ENCODE measurements at regions not wholly inside any gene's neighbourhood (a gene's known extent, or its start where the extent isn't known, plus 50 kb on each side); places are given as distances from the start of the nearest gene placed in this dataset.

GRCh38 chrX:116863029-116863428, 400.3 kb upstream of the CT83 start:
- Histone ChIP-seq H3K79me2 (ENCODE audit: low read depth) (no peaks in the 10 kb centered on the region), H3K4me3 (no peak overlapping the region), H4K20me1 (ENCODE audit: insufficient read depth) (no peaks in the 10 kb centered on the region), H3K27ac (no peak overlapping the region), H3K27me3 (ENCODE audit: insufficient read depth, low read depth) (no peaks in the 10 kb centered on the region), H3K36me3 (ENCODE audit: low read depth) (no peaks in the 10 kb centered on the region), H3K9me3 (ENCODE audit: insufficient read depth, low read depth) (no peaks in the 10 kb centered on the region), H2AFZ (0 out of 2 replicates have a peak overlapping the region, but pooled peaks have one; percentile 34), H3F3A (ENCODE audit: insufficient read depth, low read depth) (no peaks in the 10 kb centered on the region), H3K4me1 (replicated peaks; ENCODE audit: insufficient read depth) (no peaks in the 10 kb centered on the region), H3K9me2 (ENCODE audit: insufficient read depth) (peaks cover 4% of the 10 kb centered on the region; the same call in 1 of the 2 replicates), H3K4me2 (no peak overlapping the region)
- DNase-seq = no peak
- intact Hi-C loops (cut with micrococcal nuclease; ENCODE audit: unreplicated experiment) = no loop called here
- CTCF ChIA-PET = interaction anchor here (0.5 kb wide), 1 partner anchor 888 kb away, joined by 5 read pairs; no protein-coding TSS in a partner anchor
- POLR2A ChIA-PET (ENCODE audit: unreplicated experiment) = no interaction called here
- no TSS peak for BruUV-seq (replicated peaks)
- TF ChIP-seq CTCF (conservative IDR thresholded peaks at IDR 0.05) (no peak), EZH2 (IDR thresholded peaks at IDR 0.05; ENCODE audit: low read depth) (no peak)

GRCh38 chrX:116862340-116862739, 399.6 kb upstream of the CT83 start:
- Histone ChIP-seq H2AFZ (no peak overlapping the region), H3K4me2 (no peak overlapping the region), H4K20me1 (ENCODE audit: insufficient read depth) (no peaks in the 10 kb centered on the region), H3K4me1 (replicated peaks; ENCODE audit: insufficient read depth) (no peaks in the 10 kb centered on the region), H3K9me2 (ENCODE audit: insufficient read depth) (no peaks in the 10 kb centered on the region), H3K36me3 (ENCODE audit: low read depth) (no peaks in the 10 kb centered on the region), H3K27me3 (ENCODE audit: insufficient read depth, low read depth) (no peaks in the 10 kb centered on the region), H3K4me3 (no peak overlapping the region), H3K27ac (no peak overlapping the region), H3K9me3 (ENCODE audit: insufficient read depth, low read depth) (no peaks in the 10 kb centered on the region), H3F3A (ENCODE audit: insufficient read depth, low read depth) (no peaks in the 10 kb centered on the region), H3K79me2 (ENCODE audit: low read depth) (no peaks in the 10 kb centered on the region)
- ChIA-PET CTCF (no interaction called here), POLR2A (ENCODE audit: unreplicated experiment) (interaction anchor here (0.7 kb wide), 1 partner anchor 11 kb away, joined by 4 read pairs; no protein-coding TSS in a partner anchor)
- intact Hi-C loops (cut with micrococcal nuclease; ENCODE audit: unreplicated experiment) = no loop called here
- no TSS peak for BruUV-seq (replicated peaks)
- DNase-seq = no peak
- no peak for TF ChIP-seq EZH2 (IDR thresholded peaks at IDR 0.05; ENCODE audit: low read depth)
- no peak for TF ChIP-seq CTCF (conservative IDR thresholded peaks at IDR 0.05)

- H3K9me2 ChIP-seq (ENCODE audit: insufficient read depth) = no peaks in the 10 kb centered on the region
- no peak for TF ChIP-seq CTCF (conservative IDR thresholded peaks at IDR 0.05)
- no peak for TF ChIP-seq EZH2 (IDR thresholded peaks at IDR 0.05; ENCODE audit: low read depth)
- H3K36me3 ChIP-seq (ENCODE audit: low read depth) = no peaks in the 10 kb centered on the region
- no peaks in the 10 kb centered on the region for H3K27me3 ChIP-seq (ENCODE audit: insufficient read depth, low read depth)
- no peaks in the 10 kb centered on the region for H3K4me1 ChIP-seq (replicated peaks; ENCODE audit: insufficient read depth)
- POLR2A ChIA-PET (ENCODE audit: unreplicated experiment) = no interaction called here
- no peak overlapping the region for H3K4me2 ChIP-seq
- H3K79me2 ChIP-seq (ENCODE audit: low read depth) = no peaks in the 10 kb centered on the region
- H2AFZ ChIP-seq = no peak overlapping the region
- BruUV-seq (replicated peaks) = no TSS peak
- H4K20me1 ChIP-seq (ENCODE audit: insufficient read depth) = no peaks in the 10 kb centered on the region
- intact Hi-C loops (cut with micrococcal nuclease; ENCODE audit: unreplicated experiment) = no loop called here
- DNase-seq = no peak
- no peak overlapping the region for H3K4me3 ChIP-seq
- H3F3A ChIP-seq (ENCODE audit: insufficient read depth, low read depth) = no peaks in the 10 kb centered on the region
- H3K27ac ChIP-seq = no peak overlapping the region
- CTCF ChIA-PET = no interaction called here
- H3K9me3 ChIP-seq (ENCODE audit: insufficient read depth, low read depth) = no peaks in the 10 kb centered on the region; the same call in 1 of the 2 replicates
These were observed 378.5 kb upstream of the CT83 start for GRCh38 chrX:116841290-116841689.
